Right lobe of liver (tissue), 4 donors: ENCODE measurements at regions not wholly inside any gene's neighbourhood (a gene's known extent, or its start where the extent isn't known, plus 50 kb on each side); places are given as distances from the start of the nearest gene placed in this dataset.

ENCODE experiments used
- POLR2A ChIP-seq: fragments of 450-650 bp; IDR thresholded peaks from one replicate; pipeline ENCODE4 v1.6.1; 2017; ENCODE audit warnings: antibody characterized with exemption, mild to moderate bottlenecking
- TF ChIP-seq, protein P1 (sequence below), 4 donors: fragments of 200-600 bp in 3 of 4; fragments of 450-650 bp in 1 of 4; IDR thresholded peaks; one replicate each; pipeline versions ENCODE4 v1.5.1 to v1.8.0; 2016 to 2022; ENCODE audit warnings: antibody characterized with exemption in 4 of 4, mild to moderate bottlenecking in 2 of 4
- donor health status: DM: no; HTN: no; CAD: no.
- donor health status: DM: no; HTN: no; CAD: no.
- donor health status: DM: no; HTN: yes; CAD: no.

GRCh38 chr4:180850318-180850940, 1392.8 kb upstream of the TENM3 start:
- TF ChIP-seq, protein P1, sequence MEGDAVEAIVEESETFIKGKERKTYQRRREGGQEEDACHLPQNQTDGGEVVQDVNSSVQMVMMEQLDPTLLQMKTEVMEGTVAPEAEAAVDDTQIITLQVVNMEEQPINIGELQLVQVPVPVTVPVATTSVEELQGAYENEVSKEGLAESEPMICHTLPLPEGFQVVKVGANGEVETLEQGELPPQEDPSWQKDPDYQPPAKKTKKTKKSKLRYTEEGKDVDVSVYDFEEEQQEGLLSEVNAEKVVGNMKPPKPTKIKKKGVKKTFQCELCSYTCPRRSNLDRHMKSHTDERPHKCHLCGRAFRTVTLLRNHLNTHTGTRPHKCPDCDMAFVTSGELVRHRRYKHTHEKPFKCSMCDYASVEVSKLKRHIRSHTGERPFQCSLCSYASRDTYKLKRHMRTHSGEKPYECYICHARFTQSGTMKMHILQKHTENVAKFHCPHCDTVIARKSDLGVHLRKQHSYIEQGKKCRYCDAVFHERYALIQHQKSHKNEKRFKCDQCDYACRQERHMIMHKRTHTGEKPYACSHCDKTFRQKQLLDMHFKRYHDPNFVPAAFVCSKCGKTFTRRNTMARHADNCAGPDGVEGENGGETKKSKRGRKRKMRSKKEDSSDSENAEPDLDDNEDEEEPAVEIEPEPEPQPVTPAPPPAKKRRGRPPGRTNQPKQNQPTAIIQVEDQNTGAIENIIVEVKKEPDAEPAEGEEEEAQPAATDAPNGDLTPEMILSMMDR (IDR thresholded peaks at IDR 0.05): no peak
- no peak for TF ChIP-seq POLR2A
